HL-60 (cell line): ENCODE measurements at regions not wholly inside any gene's neighbourhood (a gene's known extent, or its start where the extent isn't known, plus 50 kb on each side); places are given as distances from the start of the nearest gene placed in this dataset.

ENCODE experiments used
- CTCF ChIP-seq: IDR thresholded peaks from one replicate; pipeline ENCODE4 v1.5.1; 2011; ENCODE audit warnings: low read length, control low read depth, inconsistent platforms; ENCODE audit not compliant: insufficient read depth
- GABPA ChIP-seq: IDR thresholded peaks from 2 replicates; pipeline ENCODE4 v1.6.1; 2012; ENCODE audit warnings: low read depth
- POLR2AphosphoS5 ChIP-seq: IDR thresholded peaks from 2 replicates; pipeline ENCODE4 v1.6.1; 2012; ENCODE audit warnings: low read depth
- REST ChIP-seq: IDR thresholded peaks from 2 replicates; pipeline ENCODE4 v1.6.1; 2012; ENCODE audit warnings: low read depth; ENCODE audit not compliant: insufficient replicate concordance
- SPI1 ChIP-seq: IDR thresholded peaks from 2 replicates; pipeline ENCODE4 v1.6.1; 2012; ENCODE audit warnings: low read depth, mild to moderate bottlenecking, borderline replicate concordance

GRCh38 chr3:79864077-79864476, 96.3 kb upstream of the ROBO1 start:
- TF ChIP-seq CTCF (no peak), POLR2AphosphoS5 (no peak), REST (no peak), SPI1 (no peak), GABPA (no peak)
